HG03066 (cell line): ENCODE measurements at regions not wholly inside any gene's neighbourhood (a gene's known extent, or its start where the extent isn't known, plus 50 kb on each side); places are given as distances from the start of the nearest gene placed in this dataset.

Source experiments
- ATAC-seq: cut with Tn5 transposase; IDR thresholded peaks from one replicate; pipeline ENCODE4 v1.9.1; 2021; ENCODE audit warnings: low read depth; ENCODE audit not compliant: unreplicated experiment

- no peak for ATAC-seq
These were observed 261.1 kb upstream of the DAPK1 start for GRCh38 chr9:87236546-87236945.

- no peak for ATAC-seq
These were observed 260.3 kb upstream of the DAPK1 start for GRCh38 chr9:87237336-87237735.

- no peak for ATAC-seq
These were observed 259.1 kb upstream of the DAPK1 start for GRCh38 chr9:87238545-87238944.

- no peak for ATAC-seq
These were observed 258.4 kb upstream of the DAPK1 start for GRCh38 chr9:87239312-87239711.

- ATAC-seq = no peak
These were observed 254.1 kb upstream of the DAPK1 start for GRCh38 chr9:87243602-87244001.

DNA sequence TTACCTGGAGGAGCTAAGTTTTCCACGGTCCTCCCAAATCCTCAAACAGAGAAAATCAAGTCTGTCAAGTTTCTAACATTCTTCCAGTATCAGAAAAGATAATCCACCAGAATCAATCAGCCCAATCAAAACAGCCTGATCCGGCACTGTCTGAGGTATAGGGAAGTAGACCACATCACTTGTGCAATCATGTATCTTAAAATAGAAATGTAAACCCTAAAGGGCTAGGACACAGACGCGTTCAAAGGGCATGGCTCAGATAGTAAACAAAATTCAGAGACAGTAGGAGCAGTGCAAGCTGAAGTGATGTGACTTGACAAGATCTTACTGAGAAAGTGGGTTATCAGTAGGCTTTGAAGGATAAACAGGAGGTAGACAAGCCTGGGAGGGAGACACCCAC, 252.4 kb upstream of the DAPK1 start:
- ATAC-seq = no peak

- no peak for ATAC-seq
These were observed 250.6 kb upstream of the DAPK1 start for GRCh38 chr9:87247097-87247496.

DNA sequence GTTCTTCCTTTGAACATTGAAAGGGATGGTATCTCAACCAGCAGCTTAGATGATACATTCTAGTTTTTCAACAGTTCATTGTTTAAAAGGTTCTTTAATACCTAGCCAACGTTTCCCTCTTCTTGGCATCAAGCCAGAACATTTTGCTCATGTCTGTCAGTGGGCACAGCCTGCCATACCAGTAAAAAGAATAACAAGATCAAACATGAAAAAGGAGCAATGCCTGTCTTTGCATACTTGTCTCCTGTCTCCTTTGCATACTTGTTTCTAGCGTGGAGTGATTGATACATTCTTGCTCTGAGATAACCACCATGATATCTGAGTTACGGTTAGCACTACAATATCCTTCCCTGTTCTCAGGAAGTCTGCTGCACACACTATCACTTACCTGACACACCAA, 248.6 kb upstream of the DAPK1 start:
- no peak for ATAC-seq

DNA sequence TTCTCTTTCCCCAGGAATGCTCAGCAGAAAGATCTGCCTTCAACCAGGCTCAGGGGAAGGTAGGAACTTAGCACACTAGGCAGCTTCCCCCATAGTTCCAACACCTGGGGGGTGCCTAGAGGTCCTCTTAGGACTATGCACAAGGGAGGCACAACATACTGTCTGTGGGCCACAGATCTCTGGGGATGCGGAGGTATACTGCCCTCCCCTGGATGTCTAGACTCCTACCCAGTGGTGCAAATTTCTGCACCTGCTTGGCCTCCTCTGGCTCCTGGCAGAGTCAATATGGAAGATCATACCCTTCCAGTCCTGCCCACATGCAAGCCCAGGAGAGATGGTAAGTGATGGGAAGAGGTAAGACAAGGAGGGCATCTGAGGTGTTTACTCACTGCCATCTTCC, 247.5 kb upstream of the DAPK1 start:
- ATAC-seq = no peak

DNA sequence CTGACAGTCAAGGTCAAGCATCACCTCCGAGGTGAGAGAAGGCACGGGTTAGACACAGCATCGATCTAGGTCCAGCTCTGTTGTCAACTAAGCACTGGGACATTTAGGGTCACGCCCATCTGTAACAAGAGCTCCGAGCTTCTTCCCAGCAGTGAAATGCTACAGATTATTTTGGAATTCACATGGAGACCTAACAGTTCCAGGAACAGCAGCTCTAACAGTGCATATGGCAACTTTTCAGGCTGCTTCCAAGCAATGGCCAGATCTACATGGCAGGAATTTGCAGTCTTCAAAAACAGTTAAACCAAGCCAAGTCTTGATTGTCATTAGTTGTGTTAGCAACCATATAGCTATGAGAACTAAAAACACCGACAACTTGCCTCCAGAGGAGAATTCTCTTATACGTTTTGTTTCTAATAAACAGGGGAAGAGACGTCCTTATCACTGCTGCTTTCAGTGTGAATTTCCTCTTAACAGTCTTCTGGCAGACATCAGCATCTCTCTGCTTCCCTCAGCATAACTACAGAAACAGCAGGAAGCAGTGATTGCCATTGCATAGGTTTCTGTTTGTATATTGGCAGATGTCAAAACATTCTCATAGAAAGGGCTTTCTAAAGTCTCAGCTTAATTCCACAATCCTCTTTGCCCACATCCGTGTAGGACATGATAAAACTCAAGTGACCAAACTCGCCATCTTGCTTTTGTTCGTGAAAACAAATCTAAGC, 242.1 kb upstream of the DAPK1 start:
- no peak for ATAC-seq

GRCh38 chr9:87256973-87257372, 240.7 kb upstream of the DAPK1 start:
- no peak for ATAC-seq

DNA sequence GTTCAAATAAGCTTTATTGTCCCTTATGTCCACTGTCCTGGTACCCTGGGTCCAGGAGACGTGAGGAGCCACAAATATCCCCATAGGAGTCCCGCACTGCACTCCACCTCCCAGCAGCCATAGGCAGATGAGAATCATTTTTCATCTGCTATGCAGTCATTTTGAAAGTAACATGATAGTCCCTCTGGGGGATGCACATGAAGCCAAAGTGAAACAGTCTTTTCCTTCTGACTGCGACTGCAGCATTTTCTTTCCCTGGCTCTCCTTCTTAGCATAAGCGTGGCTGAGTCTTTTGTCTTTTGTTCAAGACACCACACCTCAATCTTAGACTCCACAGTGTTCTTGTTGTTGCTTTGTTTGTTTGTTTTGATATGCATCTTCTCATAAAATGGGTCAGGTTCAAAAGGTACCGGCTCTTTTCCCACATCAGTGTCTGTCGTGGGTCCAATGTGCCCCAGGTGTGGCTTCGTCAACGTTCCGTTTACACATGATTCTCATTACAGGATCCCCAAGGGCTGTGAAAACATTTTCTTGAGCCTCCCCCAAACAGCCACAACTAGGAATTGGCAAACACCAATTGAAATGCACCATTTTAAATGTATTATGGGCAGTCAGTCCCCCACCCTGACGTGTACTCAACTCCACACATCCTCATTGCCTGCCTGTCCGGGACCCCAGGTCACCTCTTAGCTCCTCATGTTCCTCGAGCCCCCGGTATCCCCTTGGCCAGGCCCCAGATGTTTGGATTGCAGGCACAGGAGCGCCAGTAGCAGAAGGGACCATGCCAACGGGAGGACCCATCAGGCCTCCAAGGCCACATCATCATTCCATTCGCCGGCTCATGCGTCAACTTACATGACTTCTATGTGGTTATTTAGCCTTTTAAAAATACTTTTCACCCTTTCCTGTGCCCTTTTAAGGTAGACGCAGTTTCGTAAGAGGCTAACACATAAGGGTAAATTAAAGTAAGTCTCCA, 237.8 kb upstream of the DAPK1 start:
- no peak for ATAC-seq

DNA sequence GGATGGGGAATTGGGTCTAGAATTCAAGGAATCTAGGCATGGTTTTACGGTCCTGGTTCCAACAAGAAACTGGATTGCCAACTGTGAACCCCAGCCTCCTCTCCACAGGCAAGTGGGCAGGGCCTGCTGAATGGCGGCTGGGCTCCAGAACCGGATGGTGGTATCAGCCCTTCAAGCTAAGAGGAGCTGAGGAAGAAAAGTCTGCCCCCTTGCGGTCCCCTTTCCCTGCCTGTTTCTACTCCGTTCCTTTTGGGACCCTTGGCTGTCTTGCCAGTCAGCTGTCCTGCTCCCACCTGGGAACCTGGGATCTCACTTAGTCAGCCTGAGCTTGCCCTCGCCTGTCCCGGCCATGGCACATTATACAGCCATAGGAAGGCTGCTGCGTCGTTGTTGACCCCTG, 234.4 kb upstream of the DAPK1 start:
- ATAC-seq = no peak

- ATAC-seq = no peak
These were observed 231.0 kb upstream of the DAPK1 start for GRCh38 chr9:87266697-87267096.

DNA sequence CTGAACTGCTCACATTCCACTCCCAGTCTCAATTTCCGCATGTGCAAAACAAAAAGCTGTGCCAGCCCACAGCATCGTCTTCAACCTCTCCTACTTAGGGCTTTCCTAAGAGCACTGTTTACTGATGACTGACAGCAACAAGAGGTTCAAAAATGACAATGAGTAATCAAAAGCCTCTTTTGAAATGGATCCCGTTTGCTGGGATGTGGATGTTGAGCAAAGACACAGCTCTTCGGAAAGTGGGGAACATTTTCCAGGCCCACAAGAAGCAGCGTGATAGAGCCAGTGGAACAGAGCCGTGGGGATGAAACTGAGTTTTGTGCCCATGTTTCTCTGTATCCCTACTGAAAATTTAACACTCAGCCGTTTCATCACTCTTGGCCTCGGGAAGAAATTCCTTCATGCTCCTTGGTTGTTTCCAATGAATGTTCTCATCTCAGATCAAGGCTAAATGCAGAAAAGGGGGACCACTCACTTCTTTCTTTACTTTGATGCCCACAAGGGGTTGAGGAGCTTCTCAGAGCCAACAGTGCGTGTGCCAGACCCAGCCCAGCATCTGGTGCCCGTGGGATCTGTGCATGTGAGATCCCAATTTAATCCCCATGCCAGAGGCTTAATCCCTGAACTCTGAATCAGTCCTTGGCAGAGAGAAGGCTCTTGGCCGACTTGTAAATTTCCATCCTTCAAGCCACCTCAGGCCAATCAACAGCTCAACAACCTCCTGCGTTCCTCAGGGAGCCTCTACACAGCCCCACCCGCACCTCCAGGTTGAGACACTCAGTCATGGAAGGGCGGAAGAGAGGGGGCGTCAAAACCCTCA, 230.2 kb upstream of the DAPK1 start:
- ATAC-seq = no peak

- ATAC-seq = no peak
These were observed 228.1 kb upstream of the DAPK1 start for GRCh38 chr9:87269296-87270176.

DNA sequence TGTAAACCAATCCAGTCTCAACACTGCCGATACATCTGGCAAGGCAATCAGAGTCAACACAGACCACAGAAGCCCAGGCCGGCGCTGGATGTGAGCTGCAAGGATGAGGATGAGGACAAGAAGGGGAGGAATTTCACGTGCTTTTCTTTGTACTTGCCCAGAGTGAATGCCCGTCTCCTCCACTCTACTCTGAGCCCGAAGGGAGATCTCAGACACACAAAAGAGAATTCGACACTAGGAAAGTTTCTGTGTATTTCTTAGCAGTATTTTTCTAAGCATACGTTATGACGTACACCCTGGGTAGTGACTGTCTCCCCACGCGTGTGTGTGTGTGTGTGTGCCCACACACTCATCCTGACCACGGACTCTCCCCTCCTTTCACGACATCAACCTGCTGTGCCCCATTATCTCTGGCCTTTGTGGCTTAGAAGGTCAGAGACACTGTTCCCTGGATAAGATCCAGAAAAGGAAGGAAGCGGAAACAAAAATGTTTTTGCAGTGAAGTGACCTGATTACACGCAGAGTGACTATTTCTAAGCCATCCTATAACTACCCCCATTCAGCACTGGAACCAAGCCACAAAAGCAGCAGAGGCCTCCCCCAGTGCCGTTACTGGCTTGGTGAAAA, 227.3 kb upstream of the DAPK1 start:
- ATAC-seq = no peak

DNA sequence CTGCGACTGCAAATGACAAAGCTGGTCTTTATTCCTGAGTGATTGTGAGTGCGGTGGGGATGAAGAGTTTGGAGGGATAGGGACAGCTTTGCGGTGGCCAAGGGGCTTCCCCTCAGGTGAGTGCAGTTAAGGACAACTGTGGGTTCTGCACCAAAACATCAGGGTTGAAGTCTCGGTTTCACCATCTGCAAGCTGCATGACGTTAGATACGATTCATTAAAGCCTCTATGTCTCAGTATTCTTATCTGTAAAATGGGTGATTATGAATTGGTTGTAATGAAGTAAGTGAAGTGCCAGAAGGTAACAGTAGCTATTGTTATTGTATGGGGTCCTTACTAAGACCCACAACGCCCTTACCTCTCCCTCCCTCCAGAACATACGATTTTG, 226.8 kb upstream of the DAPK1 start:
- no peak for ATAC-seq

DNA sequence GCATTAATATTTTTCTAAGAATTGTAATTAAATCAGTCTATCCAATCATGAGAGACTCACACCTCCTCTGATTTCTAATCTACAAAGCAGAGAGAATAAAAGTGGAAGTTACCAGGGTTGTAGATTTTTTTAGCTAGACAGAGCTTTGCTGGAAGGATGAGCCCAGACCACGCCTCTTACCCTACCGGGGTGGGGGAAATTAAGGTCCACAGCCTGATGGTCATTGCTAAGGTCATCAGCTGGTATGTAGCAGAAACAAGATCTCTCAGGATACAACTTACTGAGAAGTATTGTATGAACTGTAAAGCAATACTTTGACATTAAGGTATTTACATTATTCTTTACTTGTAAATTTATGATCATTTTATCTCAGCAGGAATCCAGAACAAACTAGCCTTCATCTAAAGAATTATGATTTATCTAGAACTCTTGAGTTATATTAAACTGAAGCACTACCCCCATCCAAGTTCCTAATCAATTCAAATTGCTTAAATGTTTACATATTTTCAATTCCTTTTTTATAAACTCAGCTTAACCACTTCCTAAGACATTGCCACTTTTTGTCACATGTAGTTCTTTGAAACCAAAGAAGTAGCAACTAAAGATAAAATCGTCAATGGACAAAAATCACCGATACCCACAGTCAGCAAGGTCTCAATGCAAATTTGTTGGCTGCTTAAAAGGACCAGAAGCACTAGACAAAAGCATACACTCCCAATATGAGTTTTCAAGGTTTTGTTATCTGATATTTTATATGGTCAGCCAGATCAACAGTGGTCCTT, 225.8 kb upstream of the DAPK1 start:
- ATAC-seq = no peak
